ENCODE measurements at regions not wholly inside any gene's neighbourhood (a gene's known extent, or its start where the extent isn't known, plus 50 kb on each side); places are given as distances from the start of the nearest gene placed in this dataset.

- TF ChIP-seq YY1 (IDR thresholded peaks at IDR 0.05; ENCODE audit: insufficient read depth, insufficient read length), result no peak
- TF ChIP-seq ZNF274 (IDR thresholded peaks at IDR 0.05; ENCODE audit: low read depth, low read length), result no peak
Observed at GRCh38 chr4:35315419-35315818, 928.9 kb downstream of the ARAP2 start.

Data from NT2/D1 (cell line).